GM23338 (cell line): ENCODE measurements at regions not wholly inside any gene's neighbourhood (a gene's known extent, or its start where the extent isn't known, plus 50 kb on each side); places are given as distances from the start of the nearest gene placed in this dataset.

Experiments used
- ATAC-seq: fragments of 200-7000 bp; cut with Tn5 transposase; 3 replicates; pipeline ENCODE4 v1.9.1; 2020
- DNase-seq: peaks from one replicate; pipeline ENCODE4 v3.0.0-alpha.2; 2015; ENCODE audit warnings: low spot score
- H2AFZ ChIP-seq: fragments of 200-600 bp; sonication (generic); 2 replicates; pipeline ENCODE4 v1.8.0; 2016; ENCODE audit warnings: antibody characterized with exemption, mild to moderate bottlenecking, moderate library complexity
- H3F3A ChIP-seq: fragments of 200-600 bp; sonication (generic); replicated peaks from 2 replicates; pipeline ENCODE4 v1.8.0; 2017; ENCODE audit warnings: antibody characterized with exemption, mixed run types, low read depth
- H3K27ac ChIP-seq: fragments of 200-600 bp; sonication (generic); 2 replicates; pipeline ENCODE4 v1.6.1; 2016; ENCODE audit warnings: low read depth
- H3K27me3 ChIP-seq: fragments of 200-600 bp; sonication (generic); 2 replicates; pipeline ENCODE4 v1.8.0; 2016; ENCODE audit warnings: mild to moderate bottlenecking, mixed run types, moderate library complexity; ENCODE audit not compliant: insufficient read depth
- H3K36me3 ChIP-seq: fragments of 200-600 bp; sonication (generic); 2 replicates; pipeline ENCODE4 v1.8.0; 2016; ENCODE audit warnings: mild to moderate bottlenecking; ENCODE audit not compliant: insufficient read depth
- H3K4me1 ChIP-seq: fragments of 200-600 bp; sonication (generic); 2 replicates; pipeline ENCODE4 v1.8.0; 2016; ENCODE audit warnings: mild to moderate bottlenecking, moderate library complexity; ENCODE audit not compliant: insufficient read depth
- H3K4me2 ChIP-seq: fragments of 200-600 bp; sonication (generic); 2 replicates; pipeline ENCODE4 v1.7.1; 2017; ENCODE audit warnings: mixed run types
- H3K4me3 ChIP-seq: fragments of 200-600 bp; sonication (generic); 2 replicates; pipeline ENCODE4 v1.6.1; 2016; ENCODE audit warnings: mixed run types
- H3K79me2 ChIP-seq: fragments of 200-600 bp; sonication (generic); replicated peaks from 2 replicates; pipeline ENCODE4 v1.8.0; 2017; ENCODE audit warnings: mild to moderate bottlenecking; ENCODE audit not compliant: insufficient read depth
- H3K9me2 ChIP-seq: fragments of 200-600 bp; sonication (generic); 2 replicates; pipeline ENCODE4 v1.8.0; 2017; ENCODE audit not compliant: insufficient read depth
- H4K20me1 ChIP-seq: fragments of 200-600 bp; sonication (generic); replicated peaks from 2 replicates; pipeline ENCODE4 v1.8.0; 2017; ENCODE audit warnings: mild to moderate bottlenecking; ENCODE audit not compliant: insufficient read depth
- H3K27ac Mint-ChIP-seq: 2 replicates; pipeline ENCODE4 v1.8.0; 2020; ENCODE audit warnings: inconsistent platforms, mild to moderate bottlenecking, moderate library complexity, mixed read lengths
- H3K27me3 Mint-ChIP-seq: 3 replicates; pipeline ENCODE4 v1.8.0; 2022; ENCODE audit warnings: low read depth, mild to moderate bottlenecking, moderate library complexity, mixed read lengths, inconsistent platforms; ENCODE audit not compliant: insufficient read depth, poor library complexity
- H3K36me3 Mint-ChIP-seq: 3 replicates; pipeline ENCODE4 v1.8.0; 2021; ENCODE audit warnings: low read depth, mild to moderate bottlenecking, inconsistent platforms, moderate library complexity, mixed read lengths
- H3K4me1 Mint-ChIP-seq: 3 replicates; pipeline ENCODE4 v1.8.0; 2020; ENCODE audit warnings: mild to moderate bottlenecking, inconsistent platforms, mixed read lengths
- H3K4me3 Mint-ChIP-seq: 3 replicates; pipeline ENCODE4 v1.8.0; 2021; ENCODE audit warnings: moderate library complexity, mild to moderate bottlenecking, inconsistent platforms, mixed read lengths
- H3K9me3 Mint-ChIP-seq: 3 replicates; pipeline ENCODE4 v1.8.0; 2020; ENCODE audit warnings: moderate library complexity, mild to moderate bottlenecking, inconsistent platforms, mixed read lengths
- CREB1 ChIP-seq: fragments of 250-450 bp; sonication (Bioruptor Pico); IDR thresholded peaks from 2 replicates; pipeline ENCODE4 v1.5.0; 2020; ENCODE audit warnings: low read depth, mild to moderate bottlenecking, moderate library complexity
- CTCF ChIP-seq, 2 experiments: fragments of 200-600 bp in 1 of 2; sonication (generic) in 1 of 2; conservative IDR thresholded peaks; 2 replicates each; pipeline versions ENCODE4 v1.5.1 to v1.6.1; 2016 to 2017; ENCODE audit warnings: antibody characterized with exemption in 2 of 2, low read depth in 2 of 2, mild to moderate bottlenecking in 2 of 2, moderate library complexity in 1 of 2
- ETS1 ChIP-seq: IDR thresholded peaks from 2 replicates; pipeline ENCODE4 v1.6.1; 2016; ENCODE audit warnings: antibody characterized with exemption
- EZH2phosphoT487 ChIP-seq: fragments of 200-600 bp; sonication (generic); IDR thresholded peaks from one replicate; pipeline ENCODE4 v1.8.1; 2018; ENCODE audit warnings: antibody characterized with exemption; ENCODE audit not compliant: unreplicated experiment
- NANOG ChIP-seq: IDR thresholded peaks from 2 replicates; pipeline ENCODE4 v1.6.1; 2016; ENCODE audit warnings: antibody characterized with exemption, borderline replicate concordance
- POLR2AphosphoS5 ChIP-seq: IDR thresholded peaks from 2 replicates; pipeline ENCODE4 v1.6.1; 2016; ENCODE audit warnings: antibody characterized with exemption, low read depth
- REST ChIP-seq: IDR thresholded peaks from one replicate; pipeline ENCODE4 v1.6.1; 2018; ENCODE audit warnings: antibody characterized with exemption; ENCODE audit not compliant: unreplicated experiment
- STAT1 ChIP-seq: IDR thresholded peaks from one replicate; pipeline ENCODE4 v1.6.1; 2016; ENCODE audit warnings: antibody characterized with exemption; ENCODE audit not compliant: unreplicated experiment
- ZNF331 ChIP-seq: fragments of 250-450 bp; sonication (Bioruptor Pico); IDR thresholded peaks from 2 replicates; pipeline ENCODE4 v1.5.0; 2020; ENCODE audit warnings: low read depth, mild to moderate bottlenecking, moderate library complexity

- no peak for TF ChIP-seq REST
- no peak for TF ChIP-seq ZNF331 (CRISPR knock-in tag)
- TF ChIP-seq CTCF (conservative IDR thresholded peaks at IDR 0.05; ENCODE audit: low read depth in 2 of 2), result no peak
- TF ChIP-seq STAT1, result no peak
Measured at GRCh38 chr5:144040615-144041305, 129.7 kb downstream of the YIPF5 start (continued).

GRCh38 chr5:144042156-144042555, 128.3 kb downstream of the YIPF5 start:
- Histone ChIP-seq H4K20me1 (no peaks in the 10 kb centered on the region), H3K79me2 (no peaks in the 10 kb centered on the region), H3F3A (no peaks in the 10 kb centered on the region), H3K4me2 (no peak overlapping the region), H3K27ac (no peak overlapping the region), H3K9me2 (peaks cover 6% of the 10 kb centered on the region), H3K36me3 (no peaks in the 10 kb centered on the region), H3K4me1 (no peaks in the 10 kb centered on the region), H3K4me3 (no peak overlapping the region), H2AFZ (peak overlapping the region; percentile 78; the same call in 1 of the 2 replicates), H3K27me3 (no peaks in the 10 kb centered on the region)
- H3K9me3 Mint-ChIP-seq, result no peaks in the 10 kb centered on the region
- ATAC-seq (no peak), DNase-seq (no peak)
- H3K27me3 Mint-ChIP-seq, result peaks cover 4% of the 10 kb centered on the region
- H3K4me1 Mint-ChIP-seq, result no peaks in the 10 kb centered on the region
- H3K4me3 Mint-ChIP-seq, result no peak overlapping the region
- H3K36me3 Mint-ChIP-seq, result no peaks in the 10 kb centered on the region; the same call in 2 of the 3 replicates
- H3K27ac Mint-ChIP-seq, result no peak overlapping the region
- no peak for TF ChIP-seq CTCF (conservative IDR thresholded peaks at IDR 0.05; ENCODE audit: low read depth in 2 of 2)
- TF ChIP-seq EZH2phosphoT487, result no peak
- no peak for TF ChIP-seq POLR2AphosphoS5
- no peak for TF ChIP-seq ZNF331 (CRISPR knock-in tag)
- TF ChIP-seq NANOG, result no peak
- no peak for TF ChIP-seq STAT1
- TF ChIP-seq ETS1, result no peak
- no peak for TF ChIP-seq REST
- no peak for TF ChIP-seq CREB1 (CRISPR knock-in tag)
